DLD1 (cell line): ENCODE measurements at regions not wholly inside any gene's neighbourhood (a gene's known extent, or its start where the extent isn't known, plus 50 kb on each side); places are given as distances from the start of the nearest gene placed in this dataset.

Source experiments
- in situ Hi-C: cut with HindIII; loops from 2 replicates; pipeline ENCODE4 v1.10.0; 2017; ENCODE audit warnings: low sequenced_read_pairs

- in situ Hi-C loops: no loop called here
These were observed 94.0 kb upstream of the TMEM45B start for GRCh38 chr11:129721685-129722084.

- in situ Hi-C loops: no loop called here
These were observed 93.1 kb upstream of the TMEM45B start for GRCh38 chr11:129722529-129722928.

DNA sequence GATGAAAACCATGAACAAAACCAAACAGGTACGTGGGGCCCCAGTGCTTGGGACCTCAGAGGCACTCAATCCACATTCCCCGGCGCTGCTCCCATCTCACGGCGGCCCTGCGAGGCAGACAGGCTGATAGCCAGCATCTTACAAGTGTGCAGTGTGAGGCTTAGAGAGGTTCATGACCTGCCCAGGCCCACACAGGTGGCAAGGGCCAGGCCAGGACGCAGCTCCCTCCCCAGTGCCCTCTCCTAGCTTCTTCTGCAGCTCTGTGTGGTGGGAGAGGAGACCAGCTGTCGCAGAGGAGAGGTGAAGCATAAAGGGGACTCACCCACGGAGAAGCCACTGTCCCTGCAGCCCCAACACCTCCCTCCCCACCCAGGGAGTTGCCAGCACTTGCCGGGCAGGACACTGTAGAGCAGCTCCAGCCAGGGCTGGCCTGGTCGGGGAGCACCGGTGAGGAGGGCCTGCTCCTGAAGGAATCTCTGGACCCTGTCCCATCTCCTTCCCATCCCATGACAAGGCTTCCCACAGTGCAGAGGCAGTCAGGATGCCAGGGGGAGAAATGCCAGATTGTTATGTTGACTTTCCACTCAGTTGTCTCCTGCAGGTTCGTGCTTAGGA lies 92.4 kb upstream of the TMEM45B start:
- in situ Hi-C loops: no loop called here

GRCh38 chr11:129723761-129724162 lies 91.9 kb upstream of the TMEM45B start:
- in situ Hi-C loops: no loop called here

- in situ Hi-C loops: no loop called here
These were observed 90.8 kb upstream of the TMEM45B start for GRCh38 chr11:129724866-129725265.

DNA sequence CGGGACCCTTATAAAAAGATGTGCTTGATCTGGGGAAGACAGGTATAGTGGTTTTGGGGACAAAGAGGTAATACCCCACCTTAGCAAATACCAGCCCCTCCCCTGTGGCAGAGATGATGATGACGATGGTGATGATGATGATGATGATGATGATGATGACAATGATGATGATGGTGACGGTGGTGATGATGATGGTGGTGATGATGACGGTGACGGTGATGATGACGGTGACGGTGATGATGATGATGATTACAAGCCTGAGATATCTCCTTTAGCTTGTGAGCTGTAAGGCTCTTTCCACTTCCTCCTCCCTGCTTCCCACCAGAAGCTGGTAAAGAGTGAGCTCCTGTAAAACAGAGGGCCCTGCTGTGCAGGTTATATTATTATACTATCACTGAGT lies 89.5 kb upstream of the TMEM45B start:
- in situ Hi-C loops: no loop called here

- in situ Hi-C loops: no loop called here
These were observed 87.1 kb upstream of the TMEM45B start for GRCh38 chr11:129728581-129728980.

DNA sequence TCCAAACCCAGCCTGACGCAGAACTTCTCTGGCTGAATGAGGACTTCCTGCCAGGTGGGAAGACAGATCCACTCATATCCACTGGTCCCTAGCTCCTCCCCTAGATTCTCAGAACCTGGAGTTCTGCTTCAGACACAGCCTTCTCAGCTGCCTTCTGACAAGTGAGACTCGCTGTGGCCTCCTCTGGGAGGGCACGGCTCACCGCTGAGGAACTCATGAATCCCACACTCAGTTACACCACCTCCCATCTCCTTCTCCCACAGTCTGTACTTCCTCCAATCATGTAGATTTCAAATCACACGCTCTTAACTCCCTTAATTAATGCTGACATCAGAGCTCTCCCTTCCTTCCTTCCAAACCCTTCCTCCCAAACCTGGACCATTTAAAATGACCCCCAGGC lies 86.4 kb upstream of the TMEM45B start:
- in situ Hi-C loops: no loop called here

DNA sequence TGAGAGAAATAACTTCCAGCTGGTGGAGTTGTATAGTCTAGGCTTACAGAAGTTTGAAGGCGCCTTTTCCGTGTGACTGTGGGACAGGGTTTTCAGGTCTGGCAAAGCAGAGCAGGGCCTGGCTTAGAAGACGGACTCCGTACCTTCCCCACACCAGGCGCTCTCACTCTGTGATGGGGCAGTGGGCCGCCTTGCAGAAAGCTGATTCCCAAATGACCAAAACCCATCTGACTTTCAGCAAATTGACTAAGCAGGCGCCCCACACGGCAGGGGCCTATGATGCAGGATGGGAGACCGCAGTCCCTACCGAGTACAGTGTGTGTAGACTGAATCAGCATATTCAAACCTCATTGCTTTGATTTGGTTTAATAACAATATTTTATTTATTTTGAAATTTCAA lies 85.8 kb upstream of the TMEM45B start:
- in situ Hi-C loops: no loop called here

DNA sequence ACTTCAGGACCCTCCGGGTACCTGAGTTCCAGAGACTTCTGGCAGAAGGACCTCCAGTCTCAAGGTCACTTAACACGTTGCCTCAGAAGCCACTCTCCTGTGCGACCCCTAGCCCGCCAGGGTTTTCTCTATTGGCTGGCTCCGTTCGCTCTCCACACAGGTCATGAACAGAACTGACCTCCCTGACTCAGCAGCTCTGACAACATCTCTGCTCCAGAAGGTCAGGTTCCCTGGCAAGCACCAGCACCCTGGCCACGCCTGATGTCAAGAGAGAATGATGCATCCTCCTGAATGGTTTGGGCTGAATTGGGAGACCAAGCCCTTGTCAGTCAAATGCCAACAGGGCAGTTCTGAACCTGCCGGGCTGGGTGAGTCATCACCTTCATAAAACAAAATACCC lies 84.3 kb upstream of the TMEM45B start:
- in situ Hi-C loops: no loop called here

DNA sequence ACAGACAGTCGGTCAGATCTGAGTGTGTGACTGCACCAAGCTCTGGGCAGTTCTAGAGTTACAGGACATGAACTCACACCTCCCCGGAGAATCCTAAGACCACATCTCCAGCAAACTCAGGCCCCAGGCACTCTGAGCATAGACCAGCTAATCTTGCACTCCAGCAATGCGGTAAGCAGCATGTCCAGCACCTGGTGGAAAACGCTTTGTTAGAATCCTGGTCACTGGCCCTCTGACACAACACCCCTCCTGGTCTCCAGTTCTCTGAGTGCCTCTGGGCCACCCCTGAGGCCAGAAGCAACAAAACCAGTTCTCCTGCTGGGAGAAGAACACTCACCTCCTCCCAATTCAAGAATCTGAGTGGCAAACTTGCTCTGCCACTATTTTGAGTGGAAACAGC lies 82.7 kb upstream of the TMEM45B start:
- in situ Hi-C loops: no loop called here

GRCh38 chr11:129733384-129733783 lies 82.3 kb upstream of the TMEM45B start:
- in situ Hi-C loops: no loop called here

DNA sequence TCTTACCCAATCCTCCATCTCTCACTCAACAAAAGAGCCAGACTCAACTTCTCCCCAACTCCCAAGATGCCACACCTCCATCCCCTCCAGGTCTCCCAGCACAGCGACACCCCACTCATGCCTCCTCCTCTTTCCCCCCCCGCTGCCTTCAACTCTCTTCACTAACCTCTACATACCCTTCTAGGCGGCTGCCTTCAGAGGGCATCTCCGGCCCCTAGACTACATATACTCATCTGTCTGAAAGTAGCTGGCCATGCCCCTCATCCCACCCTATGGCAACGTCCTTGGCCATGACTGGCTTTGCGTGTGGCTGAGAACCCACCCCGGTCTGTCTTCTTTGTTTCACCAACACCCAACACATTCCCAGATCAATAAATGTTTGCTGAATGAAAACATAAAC lies 81.7 kb upstream of the TMEM45B start:
- in situ Hi-C loops: no loop called here

DNA sequence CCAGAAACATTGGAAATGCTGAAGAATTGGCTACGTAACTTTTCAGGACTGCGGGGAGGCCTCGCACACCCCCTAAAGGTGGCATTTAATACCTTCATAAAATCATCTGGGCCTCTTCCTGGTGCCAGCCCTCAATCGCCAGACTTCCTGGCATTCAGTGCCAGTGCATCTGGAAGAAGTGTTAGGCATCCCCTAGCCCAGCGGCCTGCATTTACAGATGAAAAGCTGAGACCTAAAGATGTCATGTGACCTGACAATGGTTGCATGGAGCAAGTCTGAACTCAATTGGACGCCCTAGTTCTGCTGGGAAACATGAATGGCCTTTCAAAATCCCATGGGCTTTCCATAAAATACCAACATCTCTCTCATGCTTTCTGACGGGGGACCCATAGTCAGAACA lies 81.0 kb upstream of the TMEM45B start:
- in situ Hi-C loops: no loop called here

GRCh38 chr11:129737831-129738230 lies 77.8 kb upstream of the TMEM45B start:
- in situ Hi-C loops: no loop called here

DNA sequence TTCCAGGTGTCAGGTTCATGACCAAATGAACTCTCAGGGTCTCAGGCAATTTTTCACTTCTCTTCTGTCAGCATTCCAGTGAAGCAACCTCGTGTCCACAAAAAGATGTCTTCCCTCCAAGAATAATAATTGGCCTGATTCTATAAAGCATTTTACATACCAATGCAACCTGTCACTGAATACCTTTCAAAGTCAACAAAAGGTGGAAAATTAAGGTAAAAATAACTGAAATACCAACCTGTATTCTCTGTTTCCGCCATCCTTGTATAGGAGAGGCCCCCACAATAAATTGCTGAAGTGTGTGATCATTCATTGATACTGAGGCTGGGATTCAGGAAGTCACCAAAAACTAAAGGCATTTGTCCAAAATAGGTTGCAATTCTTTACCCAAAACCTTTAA lies 77.4 kb upstream of the TMEM45B start:
- in situ Hi-C loops: no loop called here

DNA sequence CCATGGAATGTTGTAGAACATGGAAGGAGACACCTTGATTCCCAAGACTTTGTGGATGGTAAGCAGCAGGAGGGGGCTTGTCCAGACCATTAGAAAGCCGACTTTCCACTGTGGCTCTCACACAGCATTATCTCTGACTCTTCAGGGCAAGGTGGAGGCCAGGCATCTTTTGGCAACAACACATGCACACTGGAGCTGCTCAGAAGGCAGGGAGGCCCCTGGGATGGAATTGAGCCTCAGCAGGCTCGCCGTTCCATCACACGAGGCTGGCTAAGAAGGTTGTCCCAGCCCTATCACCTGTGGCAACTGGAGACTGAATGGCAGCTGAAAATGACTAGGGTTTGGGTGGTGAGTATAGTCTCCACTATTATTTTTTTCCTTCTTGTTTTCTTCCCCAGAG lies 76.3 kb upstream of the TMEM45B start:
- in situ Hi-C loops: no loop called here

- in situ Hi-C loops: no loop called here
These were observed 75.4 kb upstream of the TMEM45B start for GRCh38 chr11:129740125-129740719.

DNA sequence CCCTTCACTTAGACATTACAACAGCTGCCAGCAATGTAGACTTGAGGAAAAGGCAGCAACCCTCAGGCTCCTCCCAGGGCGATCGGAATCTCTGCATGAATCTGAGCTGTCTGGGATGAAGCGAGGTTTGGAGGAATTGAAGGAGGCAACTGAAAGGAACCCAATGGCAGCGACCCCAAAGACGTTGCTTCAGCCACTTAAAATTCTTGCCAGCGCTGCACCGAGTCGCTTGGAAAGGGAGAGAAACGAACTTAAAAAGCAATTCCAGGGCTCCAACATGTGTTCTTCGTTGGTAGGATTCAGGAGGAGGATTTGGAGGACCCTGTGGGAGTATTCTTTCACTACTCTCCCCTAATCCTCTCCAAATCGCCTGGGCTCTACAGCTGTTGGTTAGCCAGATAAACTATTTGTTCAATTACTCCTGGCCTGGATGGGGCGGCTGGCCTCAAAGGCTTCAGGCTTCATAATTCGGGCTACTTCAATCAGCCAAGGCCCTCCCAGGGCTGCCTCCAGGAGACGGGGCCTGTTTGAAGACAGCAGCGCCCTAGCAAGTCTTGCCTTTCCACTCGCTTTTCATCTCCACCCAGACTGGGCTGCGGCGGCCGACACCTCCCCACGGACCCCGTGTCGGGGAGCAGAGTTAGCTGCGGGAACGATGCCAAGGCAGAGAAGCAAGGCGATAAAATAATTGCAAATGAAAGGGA lies 72.4 kb upstream of the TMEM45B start:
- in situ Hi-C loops: no loop called here

DNA sequence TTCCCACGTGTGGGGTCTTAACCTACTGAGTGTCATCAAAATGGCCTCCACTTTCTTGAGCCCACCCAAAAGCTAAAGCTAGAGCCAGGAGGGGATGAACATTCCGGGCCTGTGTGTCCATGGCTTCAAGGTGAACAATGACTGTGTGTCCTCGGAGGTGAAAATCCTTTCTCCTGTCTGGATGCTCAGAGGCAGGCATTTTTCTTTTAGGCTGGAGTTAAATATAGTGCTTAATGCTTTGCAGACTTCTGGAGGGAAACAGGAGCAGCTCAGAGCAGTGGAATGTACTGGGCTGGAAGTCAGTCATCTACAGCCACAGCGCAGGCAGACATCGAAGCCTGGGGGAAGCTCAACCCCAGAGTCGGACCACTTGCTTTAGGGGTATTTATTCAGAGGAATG lies 68.6 kb upstream of the TMEM45B start:
- in situ Hi-C loops: loop anchor here (5.0 kb wide), 1 partner anchor 385 kb away; no protein-coding TSS in a partner anchor

- in situ Hi-C loops: loop anchor here (5.0 kb wide), 1 partner anchor 387 kb away; no protein-coding TSS in a partner anchor
These were observed 66.5 kb upstream of the TMEM45B start for GRCh38 chr11:129749141-129749540.
